HG03575 (cell line): ENCODE measurements at regions not wholly inside any gene's neighbourhood (a gene's known extent, or its start where the extent isn't known, plus 50 kb on each side); places are given as distances from the start of the nearest gene placed in this dataset.

Experiments
- ATAC-seq: cut with Tn5 transposase; IDR thresholded peaks from one replicate; pipeline ENCODE4 v1.9.1; 2021; ENCODE audit not compliant: unreplicated experiment, insufficient number of reproducible peaks, low FRiP score; ENCODE audit errors: extremely low read depth

GRCh38 chr3:25372167-25372566 is 55.9 kb upstream of the RARB start:
- no peak for ATAC-seq

GRCh38 chr3:25376340-25376739 is 51.7 kb upstream of the RARB start:
- ATAC-seq = no peak

GRCh38 chr3:25377042-25377441 is 51.0 kb upstream of the RARB start:
- ATAC-seq = no peak
